DND-41 (cell line): ENCODE measurements at regions not wholly inside any gene's neighbourhood (a gene's known extent, or its start where the extent isn't known, plus 50 kb on each side); places are given as distances from the start of the nearest gene placed in this dataset.

Source experiments
- ATAC-seq: fragments of 200-7000 bp; cut with Tn5 transposase; 3 replicates; pipeline ENCODE4 v1.9.1; 2021; ENCODE audit warnings: low read depth; ENCODE audit not compliant: insufficient read depth
- DNase-seq: peaks from one replicate; pipeline ENCODE4 v3.0.0-alpha.2; 2020
- H2AFZ ChIP-seq: 2 replicates; pipeline ENCODE4 v1.6.0; 2012; ENCODE audit warnings: low read depth, low read length
- H3K27ac ChIP-seq: 2 replicates; pipeline ENCODE4 v1.5.1; 2012; ENCODE audit warnings: low read length, inconsistent platforms
- H3K27me3 ChIP-seq: fragments of 200-600 bp; sonication (generic); 2 replicates; pipeline ENCODE4 v1.6.0; 2012; ENCODE audit warnings: low read length, mild to moderate bottlenecking, inconsistent platforms; ENCODE audit not compliant: insufficient read depth, poor library complexity
- H3K36me3 ChIP-seq: 2 replicates; pipeline ENCODE4 v1.5.1; 2012; ENCODE audit warnings: low read length, inconsistent platforms; ENCODE audit not compliant: insufficient read depth
- H3K4me1 ChIP-seq: 2 replicates; pipeline ENCODE4 v1.5.1; 2012; ENCODE audit warnings: mild to moderate bottlenecking, low read length; ENCODE audit not compliant: insufficient read depth
- H3K4me2 ChIP-seq: 2 replicates; pipeline ENCODE4 v1.6.0; 2012; ENCODE audit warnings: mild to moderate bottlenecking, moderate library complexity, low read length, inconsistent platforms; ENCODE audit not compliant: insufficient read depth
- H3K4me3 ChIP-seq, 2 experiments: fragments of 200-600 bp in 1 of 2; shearing (Covaris generic) in 1 of 2; 2 replicates each; pipeline ENCODE4 v1.5.1; 2012 to 2016; ENCODE audit warnings: inconsistent platforms in 2 of 2, low read length in 2 of 2, mild to moderate bottlenecking in 2 of 2, low read depth in 1 of 2, moderate library complexity in 1 of 2
- H3K79me2 ChIP-seq: 2 replicates; pipeline ENCODE4 v1.6.0; 2012; ENCODE audit warnings: low read length, inconsistent platforms; ENCODE audit not compliant: insufficient read depth
- H3K9ac ChIP-seq: 2 replicates; pipeline ENCODE4 v1.6.0; 2012; ENCODE audit warnings: low read depth, mild to moderate bottlenecking, inconsistent platforms, low read length, moderate library complexity
- H3K9me3 ChIP-seq: 2 replicates; pipeline ENCODE4 v1.5.1; 2012; ENCODE audit warnings: low read length, moderate library complexity, mild to moderate bottlenecking, inconsistent platforms; ENCODE audit not compliant: insufficient read depth, severe bottlenecking
- H4K20me1 ChIP-seq: 2 replicates; pipeline ENCODE4 v1.6.0; 2012; ENCODE audit warnings: low read length; ENCODE audit not compliant: insufficient read depth
- CTCF ChIP-seq: IDR thresholded peaks from 2 replicates; pipeline ENCODE4 v1.5.1; 2012; ENCODE audit warnings: borderline replicate concordance, low read length, moderate library complexity, mild to moderate bottlenecking; ENCODE audit not compliant: poor library complexity, severe bottlenecking; ENCODE audit errors: extremely low read depth
- EZH2 ChIP-seq: IDR thresholded peaks from 3 replicates; pipeline ENCODE4 v1.6.1; 2012; ENCODE audit warnings: borderline replicate concordance, low read depth, mild to moderate bottlenecking, moderate library complexity, low read length, inconsistent platforms; ENCODE audit not compliant: severe bottlenecking

GRCh38 chr12:18849761-18850160, 111.8 kb downstream of the CAPZA3 start:
- no peak for ATAC-seq

DNA sequence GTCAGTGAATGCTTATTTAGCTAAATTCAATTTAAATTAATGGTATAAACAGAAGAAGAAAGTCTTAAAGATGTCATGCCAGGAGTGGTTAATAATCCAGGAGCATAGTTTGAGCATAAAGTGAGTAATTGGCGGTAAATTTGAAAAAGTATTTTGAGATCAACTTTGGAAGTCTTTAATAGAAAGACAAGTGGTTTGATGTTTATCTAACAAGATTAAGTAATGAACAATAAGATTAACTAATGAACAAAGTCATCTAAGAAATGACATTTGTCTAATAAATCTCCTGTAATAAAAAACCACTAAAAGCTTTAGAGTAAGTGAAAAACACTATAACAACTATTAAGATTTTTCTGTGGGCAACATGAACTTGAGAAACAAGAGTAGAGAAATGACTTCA, 112.8 kb downstream of the CAPZA3 start:
- Histone ChIP-seq H3K4me1 (no peaks in the 10 kb centered on the region), H3K27ac (no peak overlapping the region), H2AFZ (no peak overlapping the region), H3K4me3 (no peak overlapping the region), H3K36me3 (no peaks in the 10 kb centered on the region), H3K4me2 (no peak overlapping the region), H3K79me2 (no peaks in the 10 kb centered on the region), H3K27me3 (peaks cover 8% of the 10 kb centered on the region), H4K20me1 (no peaks in the 10 kb centered on the region), H3K9me3 (no peaks in the 10 kb centered on the region), H3K9ac (no peak overlapping the region)
- DNase-seq (no peak), ATAC-seq (no peak)
- TF ChIP-seq EZH2: no peak

More at GRCh38 chr12:18849761-18850160, 111.8 kb downstream of the CAPZA3 start:
- H3K27me3 ChIP-seq: peaks cover 8% of the 10 kb centered on the region
- H3K27ac ChIP-seq: no peak overlapping the region
- no peaks in the 10 kb centered on the region for H3K36me3 ChIP-seq
- TF ChIP-seq CTCF (no peak), EZH2 (no peak)
- no peak overlapping the region for H2AFZ ChIP-seq
- no peak overlapping the region for H3K4me2 ChIP-seq
- no peak overlapping the region for H3K9ac ChIP-seq
- no peaks in the 10 kb centered on the region for H3K79me2 ChIP-seq
- no peak overlapping the region for H3K4me3 ChIP-seq
- H3K9me3 ChIP-seq: no peaks in the 10 kb centered on the region
- H4K20me1 ChIP-seq: no peaks in the 10 kb centered on the region
- DNase-seq: no peak
- H3K4me1 ChIP-seq: no peaks in the 10 kb centered on the region

GRCh38 chr12:18851271-18851670, 113.4 kb downstream of the CAPZA3 start:
- DNase-seq (no peak), ATAC-seq (no peak)
- Histone ChIP-seq H4K20me1 (no peaks in the 10 kb centered on the region), H3K27ac (no peak overlapping the region), H3K4me3 (no peak overlapping the region), H3K9me3 (no peaks in the 10 kb centered on the region), H2AFZ (no peak overlapping the region), H3K4me2 (no peak overlapping the region), H3K27me3 (peaks cover 8% of the 10 kb centered on the region), H3K79me2 (no peaks in the 10 kb centered on the region), H3K36me3 (no peaks in the 10 kb centered on the region), H3K4me1 (no peaks in the 10 kb centered on the region), H3K9ac (no peak overlapping the region)
- TF ChIP-seq CTCF (no peak), EZH2 (no peak)

GRCh38 chr12:18853570-18854366, 115.8 kb downstream of the CAPZA3 start:
- peaks cover 12% of the 10 kb centered on the region for H3K27me3 ChIP-seq
- H3K27ac ChIP-seq: no peak overlapping the region
- H3K4me1 ChIP-seq: no peaks in the 10 kb centered on the region
- H3K36me3 ChIP-seq: no peaks in the 10 kb centered on the region
- H3K4me3 ChIP-seq: no peak overlapping the region
- H3K79me2 ChIP-seq: no peaks in the 10 kb centered on the region
- H4K20me1 ChIP-seq: no peaks in the 10 kb centered on the region
- no peak for DNase-seq
- ATAC-seq: no peak
- no peak overlapping the region for H3K4me2 ChIP-seq
- no peak for TF ChIP-seq EZH2
- no peak for TF ChIP-seq CTCF
- H2AFZ ChIP-seq: no peak overlapping the region
- no peak overlapping the region for H3K9ac ChIP-seq
- no peaks in the 10 kb centered on the region for H3K9me3 ChIP-seq
